Stomach (tissue), 4 donors: ENCODE measurements at regions not wholly inside any gene's neighbourhood (a gene's known extent, or its start where the extent isn't known, plus 50 kb on each side); places are given as distances from the start of the nearest gene placed in this dataset.

ENCODE experiments used
- CTCF ChIP-seq, 7 experiments: fragments of 450-650 bp in 4 of 7; fragments of 200-600 bp in 3 of 7; sonication (generic) in 3 of 7; IDR thresholded peaks; one replicate each; pipeline ENCODE4 v1.5.1; 2016 to 2019; ENCODE audit warnings: antibody characterized with exemption in 7 of 7, control low read depth in 2 of 7, mild to moderate bottlenecking in 1 of 7
- EP300 ChIP-seq: sonication (generic); formaldehyde crosslinking; IDR thresholded peaks from one replicate; pipeline ENCODE4 v1.6.1; 2017; ENCODE audit warnings: antibody characterized with exemption
- POLR2A ChIP-seq, 4 donors: fragments of 450-650 bp; IDR thresholded peaks; one replicate each; pipeline ENCODE4 v1.6.1; 2016; ENCODE audit warnings: antibody characterized with exemption in 4 of 4, control low read depth in 2 of 4, mild to moderate bottlenecking in 1 of 4, moderate library complexity in 1 of 4
- POLR2AphosphoS5 ChIP-seq, 3 donors: sonication (generic); formaldehyde crosslinking; IDR thresholded peaks; one replicate each; pipeline ENCODE4 v1.6.1; 2016; ENCODE audit warnings: antibody characterized with exemption in 3 of 3

DNA sequence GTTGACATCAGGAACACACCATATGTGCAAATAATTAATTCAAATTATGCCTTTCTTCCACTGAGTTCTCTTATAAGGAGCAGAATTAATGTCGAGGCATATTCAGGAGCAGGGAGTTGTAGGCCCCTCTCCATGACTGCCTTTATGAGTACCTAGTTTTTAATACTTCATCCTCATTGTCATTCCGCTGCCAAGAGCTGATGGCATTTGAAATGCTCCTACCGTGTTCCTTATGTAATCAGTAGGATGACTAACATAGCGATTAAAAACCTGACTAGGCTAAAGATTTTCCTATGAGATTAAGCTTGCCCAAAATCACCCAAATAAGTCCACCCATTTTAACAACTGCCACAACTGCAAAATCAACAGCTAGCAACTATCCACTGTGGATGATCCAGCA is 220.6 kb downstream of the DHX15 start:
- no peak for TF ChIP-seq CTCF (IDR thresholded peaks at IDR 0.05)
- no peak for TF ChIP-seq POLR2AphosphoS5 (IDR thresholded peaks at IDR 0.05)
- no peak for TF ChIP-seq EP300
- no peak for TF ChIP-seq POLR2A (IDR thresholded peaks at IDR 0.05)
